ENCODE measurements at regions not wholly inside any gene's neighbourhood (a gene's known extent, or its start where the extent isn't known, plus 50 kb on each side); places are given as distances from the start of the nearest gene placed in this dataset.

DNA sequence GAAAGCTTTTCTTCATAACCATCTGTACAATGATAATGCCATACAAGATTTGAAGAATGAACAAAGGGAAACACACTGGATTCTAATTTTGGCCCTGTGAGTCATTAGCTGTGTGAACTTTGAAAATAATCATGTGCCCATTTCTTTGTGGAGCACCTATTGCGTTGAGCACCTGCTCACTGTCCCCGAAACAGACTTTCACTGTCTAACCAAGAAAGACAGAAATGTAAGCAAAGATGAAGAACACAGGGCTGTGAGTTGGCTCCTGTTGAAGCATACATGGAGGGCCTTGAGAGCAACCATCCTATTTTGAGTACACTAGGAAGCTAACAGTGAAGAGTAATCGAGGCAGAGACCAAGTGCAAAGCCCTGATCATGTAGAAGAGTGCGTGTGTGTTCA is 118.4 kb upstream of the SLC25A13 start:
- Histone ChIP-seq H3K9ac (ENCODE audit: low read depth in 1 of 2, low read length in 2 of 2) (no peak overlapping the region), H3K27me3 (ENCODE audit: control insufficient read depth in 4 of 4, insufficient read depth in 4 of 4, low read length in 3 of 4) (no peaks in the 10 kb centered on the region), H3K9me3 (ENCODE audit: control insufficient read depth in 4 of 4, low read length in 3 of 4) (no peaks in the 10 kb centered on the region), H3K4me3 (ENCODE audit: low read depth in 1 of 3, low read length in 3 of 3) (no peak overlapping the region), H3K4me1 (ENCODE audit: control insufficient read depth in 4 of 4, insufficient read depth in 4 of 4, low read length in 3 of 4) (peaks cover 0 to 1% (median 0%) of the 10 kb centered on the region in 4 donors), H3K27ac (ENCODE audit: low read depth in 1 of 2, low read length in 2 of 2) (no peak overlapping the region), H3K36me3 (ENCODE audit: control insufficient read depth in 4 of 4, insufficient read depth in 3 of 4, low read depth in 1 of 4, low read length in 3 of 4) (no peaks in the 10 kb centered on the region)
- WGBS = 96% methylated on average over 4 of the region's 4 CpGs
- TF ChIP-seq HNF4G (IDR thresholded peaks at IDR 0.05) (no peak), TAF1 (conservative IDR thresholded peaks at IDR 0.05) (no peak), RAD21 (IDR thresholded peaks at IDR 0.05) (no peak), HNF4A (conservative IDR thresholded peaks at IDR 0.05) (no peak), FOXA1 (IDR thresholded peaks at IDR 0.05) (no peak), YY1 (IDR thresholded peaks at IDR 0.05) (no peak), RXRA (IDR thresholded peaks at IDR 0.05) (no peak), SP1 (IDR thresholded peaks at IDR 0.05) (no peak), FOXA2 (IDR thresholded peaks at IDR 0.05) (no peak)
- TF ChIP-seq, protein P1, sequence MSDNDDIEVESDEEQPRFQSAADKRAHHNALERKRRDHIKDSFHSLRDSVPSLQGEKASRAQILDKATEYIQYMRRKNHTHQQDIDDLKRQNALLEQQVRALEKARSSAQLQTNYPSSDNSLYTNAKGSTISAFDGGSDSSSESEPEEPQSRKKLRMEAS (IDR thresholded peaks at IDR 0.05) = no peak
- TF ChIP-seq, protein P2, sequence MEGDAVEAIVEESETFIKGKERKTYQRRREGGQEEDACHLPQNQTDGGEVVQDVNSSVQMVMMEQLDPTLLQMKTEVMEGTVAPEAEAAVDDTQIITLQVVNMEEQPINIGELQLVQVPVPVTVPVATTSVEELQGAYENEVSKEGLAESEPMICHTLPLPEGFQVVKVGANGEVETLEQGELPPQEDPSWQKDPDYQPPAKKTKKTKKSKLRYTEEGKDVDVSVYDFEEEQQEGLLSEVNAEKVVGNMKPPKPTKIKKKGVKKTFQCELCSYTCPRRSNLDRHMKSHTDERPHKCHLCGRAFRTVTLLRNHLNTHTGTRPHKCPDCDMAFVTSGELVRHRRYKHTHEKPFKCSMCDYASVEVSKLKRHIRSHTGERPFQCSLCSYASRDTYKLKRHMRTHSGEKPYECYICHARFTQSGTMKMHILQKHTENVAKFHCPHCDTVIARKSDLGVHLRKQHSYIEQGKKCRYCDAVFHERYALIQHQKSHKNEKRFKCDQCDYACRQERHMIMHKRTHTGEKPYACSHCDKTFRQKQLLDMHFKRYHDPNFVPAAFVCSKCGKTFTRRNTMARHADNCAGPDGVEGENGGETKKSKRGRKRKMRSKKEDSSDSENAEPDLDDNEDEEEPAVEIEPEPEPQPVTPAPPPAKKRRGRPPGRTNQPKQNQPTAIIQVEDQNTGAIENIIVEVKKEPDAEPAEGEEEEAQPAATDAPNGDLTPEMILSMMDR (IDR thresholded peaks at IDR 0.05; ENCODE audit: low read depth, low read length, missing input control) = no peak
- TF ChIP-seq, protein P3, sequence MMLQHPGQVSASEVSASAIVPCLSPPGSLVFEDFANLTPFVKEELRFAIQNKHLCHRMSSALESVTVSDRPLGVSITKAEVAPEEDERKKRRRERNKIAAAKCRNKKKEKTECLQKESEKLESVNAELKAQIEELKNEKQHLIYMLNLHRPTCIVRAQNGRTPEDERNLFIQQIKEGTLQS (IDR thresholded peaks at IDR 0.05) = no peak
- DNase-seq (ENCODE audit: low spot score) = no peak

DNA sequence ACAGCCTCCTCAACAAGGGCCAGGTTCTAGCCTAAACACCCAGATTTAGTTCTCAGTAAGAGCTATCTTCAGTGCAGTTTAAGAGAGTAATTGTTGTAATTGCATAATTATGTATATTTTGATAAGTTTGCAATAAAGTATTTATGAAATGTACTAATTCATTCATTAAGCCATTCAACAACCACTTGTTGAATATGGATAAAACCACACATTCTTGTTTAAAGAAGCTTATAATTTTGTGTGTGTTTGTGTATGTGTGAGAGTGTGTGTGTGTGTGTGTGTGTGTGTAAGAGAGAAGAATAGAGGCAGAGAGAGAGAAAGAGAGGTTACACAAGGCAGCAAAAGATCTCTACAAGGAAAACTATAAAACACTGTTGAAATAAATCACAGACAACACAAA is 115.0 kb upstream of the SLC25A13 start:
- DNase-seq (ENCODE audit: low spot score) = no peak

More for the DNA sequence above, 115.0 kb upstream of the SLC25A13 start:
- no peaks in the 10 kb centered on the region for H3K9me3 ChIP-seq (ENCODE audit: control insufficient read depth in 4 of 4, low read length in 3 of 4)
- no peak overlapping the region for H3K9ac ChIP-seq (ENCODE audit: low read depth in 1 of 2, low read length in 2 of 2)
- H3K27me3 ChIP-seq (ENCODE audit: control insufficient read depth in 4 of 4, insufficient read depth in 4 of 4, low read length in 3 of 4) = no peaks in the 10 kb centered on the region
- H3K27ac ChIP-seq (ENCODE audit: low read depth in 1 of 2, low read length in 2 of 2) = no peak overlapping the region
- H3K4me1 ChIP-seq (ENCODE audit: control insufficient read depth in 4 of 4, insufficient read depth in 4 of 4, low read length in 3 of 4) = peaks cover 0 to 1% (median 0%) of the 10 kb centered on the region in 4 donors
- no peak overlapping the region for H3K4me3 ChIP-seq (ENCODE audit: low read depth in 1 of 3, low read length in 3 of 3)
- no peaks in the 10 kb centered on the region for H3K36me3 ChIP-seq (ENCODE audit: control insufficient read depth in 4 of 4, insufficient read depth in 3 of 4, low read depth in 1 of 4, low read length in 3 of 4)
- TF ChIP-seq EGR1 (IDR thresholded peaks at IDR 0.05; ENCODE audit: low read depth in 2 of 2) (no peak), HNF4G (IDR thresholded peaks at IDR 0.05) (no peak), TAF1 (conservative IDR thresholded peaks at IDR 0.05) (no peak), YY1 (IDR thresholded peaks at IDR 0.05) (no peak)
- TF ChIP-seq, protein P4, sequence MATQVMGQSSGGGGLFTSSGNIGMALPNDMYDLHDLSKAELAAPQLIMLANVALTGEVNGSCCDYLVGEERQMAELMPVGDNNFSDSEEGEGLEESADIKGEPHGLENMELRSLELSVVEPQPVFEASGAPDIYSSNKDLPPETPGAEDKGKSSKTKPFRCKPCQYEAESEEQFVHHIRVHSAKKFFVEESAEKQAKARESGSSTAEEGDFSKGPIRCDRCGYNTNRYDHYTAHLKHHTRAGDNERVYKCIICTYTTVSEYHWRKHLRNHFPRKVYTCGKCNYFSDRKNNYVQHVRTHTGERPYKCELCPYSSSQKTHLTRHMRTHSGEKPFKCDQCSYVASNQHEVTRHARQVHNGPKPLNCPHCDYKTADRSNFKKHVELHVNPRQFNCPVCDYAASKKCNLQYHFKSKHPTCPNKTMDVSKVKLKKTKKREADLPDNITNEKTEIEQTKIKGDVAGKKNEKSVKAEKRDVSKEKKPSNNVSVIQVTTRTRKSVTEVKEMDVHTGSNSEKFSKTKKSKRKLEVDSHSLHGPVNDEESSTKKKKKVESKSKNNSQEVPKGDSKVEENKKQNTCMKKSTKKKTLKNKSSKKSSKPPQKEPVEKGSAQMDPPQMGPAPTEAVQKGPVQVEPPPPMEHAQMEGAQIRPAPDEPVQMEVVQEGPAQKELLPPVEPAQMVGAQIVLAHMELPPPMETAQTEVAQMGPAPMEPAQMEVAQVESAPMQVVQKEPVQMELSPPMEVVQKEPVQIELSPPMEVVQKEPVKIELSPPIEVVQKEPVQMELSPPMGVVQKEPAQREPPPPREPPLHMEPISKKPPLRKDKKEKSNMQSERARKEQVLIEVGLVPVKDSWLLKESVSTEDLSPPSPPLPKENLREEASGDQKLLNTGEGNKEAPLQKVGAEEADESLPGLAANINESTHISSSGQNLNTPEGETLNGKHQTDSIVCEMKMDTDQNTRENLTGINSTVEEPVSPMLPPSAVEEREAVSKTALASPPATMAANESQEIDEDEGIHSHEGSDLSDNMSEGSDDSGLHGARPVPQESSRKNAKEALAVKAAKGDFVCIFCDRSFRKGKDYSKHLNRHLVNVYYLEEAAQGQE (IDR thresholded peaks at IDR 0.05) = no peak
- TF ChIP-seq, protein P3 (IDR thresholded peaks at IDR 0.05) = no peak

Measured in liver (tissue), 8 donors.